GM21515 (cell line): ENCODE measurements at regions not wholly inside any gene's neighbourhood (a gene's known extent, or its start where the extent isn't known, plus 50 kb on each side); places are given as distances from the start of the nearest gene placed in this dataset.
"Not testable (repeated sequence)": the region's sequence is repeated elsewhere in the genome, so short reads cannot be mapped to it uniquely, and the experiment has no call there.

Source experiments
- ATAC-seq: cut with Tn5 transposase; IDR thresholded peaks from one replicate; pipeline ENCODE4 v1.9.1; 2021; ENCODE audit not compliant: unreplicated experiment

DNA sequence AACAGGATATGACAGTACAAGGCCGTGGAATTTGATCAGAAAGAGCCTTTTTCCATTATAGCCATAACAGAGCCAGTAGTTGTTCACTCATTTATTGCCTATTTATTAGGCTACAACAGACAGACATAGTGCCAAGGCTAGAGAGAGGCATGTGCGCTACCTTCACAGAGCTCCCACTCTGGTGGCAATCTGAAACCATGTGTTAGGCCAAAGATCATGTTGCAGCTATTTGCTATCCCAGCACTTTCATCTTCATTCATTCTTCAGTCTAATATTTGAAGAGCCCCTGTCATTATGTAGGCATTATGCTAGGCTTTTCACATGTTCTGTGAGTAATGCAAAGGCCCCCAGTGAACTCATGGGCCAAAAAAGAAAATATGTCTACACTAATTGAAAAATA, 404.8 kb downstream of the IGSF11 start:
- no peak for ATAC-seq

DNA sequence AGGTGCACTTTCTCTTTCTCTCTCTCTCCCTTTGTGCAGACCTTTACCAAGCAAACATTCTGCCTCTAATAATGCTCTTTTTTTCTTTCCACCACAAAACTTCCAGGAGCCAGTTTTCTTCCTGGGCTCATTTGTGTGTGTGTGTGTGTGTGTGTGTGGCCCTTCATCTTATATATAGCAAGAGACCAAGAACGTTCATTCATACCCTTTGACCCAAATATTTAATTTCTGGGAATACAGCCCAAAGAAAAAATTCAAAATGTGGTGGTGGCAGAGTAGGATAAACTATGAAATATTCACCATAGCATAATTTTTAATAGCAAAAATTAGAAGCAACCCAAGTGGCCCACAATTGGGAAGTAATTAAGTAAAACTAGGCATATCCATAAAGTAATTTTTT, 398.9 kb downstream of the IGSF11 start:
- ATAC-seq, result no peak

DNA sequence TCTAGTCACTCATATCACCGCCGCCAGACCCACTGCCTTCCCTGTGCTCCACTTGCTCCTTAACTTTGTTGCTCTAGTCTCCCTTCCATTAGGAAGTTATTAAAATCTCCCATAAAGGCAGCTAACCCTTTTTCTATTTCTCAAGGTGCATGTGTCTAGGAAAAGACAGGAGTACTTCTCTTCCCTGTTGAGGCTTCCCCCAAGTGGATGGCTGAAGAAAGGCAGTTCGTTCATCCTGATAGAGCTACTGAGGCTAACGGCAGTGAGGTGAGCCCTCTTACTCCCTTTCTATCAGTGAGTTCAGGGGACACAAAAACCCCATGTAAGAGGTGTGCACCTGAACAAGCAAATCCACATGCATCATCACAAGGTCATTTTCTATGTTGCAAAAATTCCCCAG, 397.8 kb downstream of the IGSF11 start:
- ATAC-seq, result no peak

- no peak for ATAC-seq
Observed at GRCh38 chr3:118637846-118638245, 396.8 kb downstream of the IGSF11 start.

DNA sequence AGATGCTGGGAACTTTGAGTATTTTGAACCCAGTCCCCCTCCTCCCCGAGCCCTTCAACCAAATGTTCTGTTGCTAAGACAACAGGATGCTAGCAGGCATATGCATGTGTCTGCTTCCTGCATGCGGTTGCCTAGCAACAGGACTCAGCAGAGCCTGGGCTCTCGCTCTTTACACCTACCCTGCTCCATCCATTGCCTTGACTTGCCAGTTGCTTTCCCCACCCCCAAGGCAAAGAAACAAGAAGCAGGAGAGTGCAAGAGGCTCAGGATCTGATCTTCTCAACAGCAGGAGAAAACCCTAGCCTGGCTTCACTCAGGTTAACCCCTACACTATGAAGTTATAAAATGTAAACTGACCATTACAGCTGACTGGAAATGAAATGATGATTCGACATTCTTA, 393.0 kb downstream of the IGSF11 start:
- no peak for ATAC-seq

DNA sequence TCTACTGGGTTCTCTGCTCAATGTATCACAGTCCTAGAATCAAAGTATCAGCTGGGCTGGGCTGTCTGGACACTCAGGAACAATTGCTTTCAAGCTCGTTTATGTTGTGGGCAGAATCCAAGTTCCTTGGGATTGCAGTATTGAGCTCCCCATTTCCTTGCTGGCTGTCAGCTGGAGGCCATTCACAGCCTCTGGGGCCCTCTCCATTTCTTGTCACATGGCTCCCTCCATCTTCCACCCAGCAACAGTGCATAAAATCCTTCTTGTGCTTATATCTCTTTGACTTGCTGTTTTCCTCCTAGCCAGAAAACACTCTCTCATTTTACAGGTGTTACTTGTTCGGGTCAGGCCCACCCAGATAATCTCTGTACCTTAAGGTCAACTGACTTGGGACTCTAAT, 363.5 kb downstream of the IGSF11 start:
- ATAC-seq, result no peak

- no peak for ATAC-seq
Observed at GRCh38 chr3:118675305-118675704, 359.3 kb downstream of the IGSF11 start.

DNA sequence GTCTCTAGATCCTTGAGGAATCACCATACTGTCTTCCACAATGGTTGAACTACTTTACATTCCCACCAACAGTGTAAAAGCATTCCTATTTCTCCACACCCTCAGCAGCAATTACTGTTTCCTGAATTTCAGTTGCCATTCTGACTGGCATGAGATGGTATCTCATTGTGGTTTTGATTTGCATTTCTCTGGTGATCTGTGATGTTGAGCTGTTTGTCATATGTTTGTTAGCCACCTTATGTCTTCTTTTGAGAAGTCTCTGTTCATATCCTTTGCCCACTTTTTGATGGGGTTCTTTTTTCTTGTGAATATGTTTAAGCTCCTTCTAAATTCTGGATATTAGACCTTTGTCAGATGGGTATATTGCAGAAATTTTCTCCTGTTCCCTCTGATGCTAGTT, 356.0 kb downstream of the IGSF11 start:
- ATAC-seq, result not testable (repeated sequence)

DNA sequence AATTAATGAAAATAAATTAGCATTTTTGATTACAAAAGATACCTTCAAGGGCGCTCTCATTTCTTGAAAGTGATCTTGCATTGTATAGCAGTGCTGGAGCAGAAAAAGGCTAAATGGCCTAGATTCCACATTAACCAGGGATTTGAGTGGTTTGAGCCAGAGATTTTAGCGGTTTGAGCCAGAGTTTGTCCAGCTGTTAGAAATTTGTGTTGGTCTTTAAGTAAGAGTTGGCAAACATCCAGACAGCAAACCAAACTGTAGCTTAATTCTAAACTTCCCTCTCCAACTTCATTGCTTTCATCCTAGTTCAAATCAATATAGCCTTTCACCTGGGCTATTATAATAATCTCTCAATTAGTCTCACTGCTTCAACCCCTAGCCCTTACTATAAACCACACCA, 351.7 kb downstream of the IGSF11 start:
- no peak for ATAC-seq

GRCh38 chr3:118683636-118684035, 351.0 kb downstream of the IGSF11 start:
- no peak for ATAC-seq

GRCh38 chr3:118688396-118688884, 346.2 kb downstream of the IGSF11 start:
- ATAC-seq, result no peak

- ATAC-seq, result no peak
Observed at GRCh38 chr3:118692416-118692815, 342.2 kb downstream of the IGSF11 start.

- no peak for ATAC-seq
Observed at GRCh38 chr3:118705487-118706219, 329.0 kb downstream of the IGSF11 start.

GRCh38 chr3:118707991-118708390, 326.7 kb downstream of the IGSF11 start:
- no peak for ATAC-seq

GRCh38 chr3:118710532-118710931, 324.1 kb downstream of the IGSF11 start:
- no peak for ATAC-seq

DNA sequence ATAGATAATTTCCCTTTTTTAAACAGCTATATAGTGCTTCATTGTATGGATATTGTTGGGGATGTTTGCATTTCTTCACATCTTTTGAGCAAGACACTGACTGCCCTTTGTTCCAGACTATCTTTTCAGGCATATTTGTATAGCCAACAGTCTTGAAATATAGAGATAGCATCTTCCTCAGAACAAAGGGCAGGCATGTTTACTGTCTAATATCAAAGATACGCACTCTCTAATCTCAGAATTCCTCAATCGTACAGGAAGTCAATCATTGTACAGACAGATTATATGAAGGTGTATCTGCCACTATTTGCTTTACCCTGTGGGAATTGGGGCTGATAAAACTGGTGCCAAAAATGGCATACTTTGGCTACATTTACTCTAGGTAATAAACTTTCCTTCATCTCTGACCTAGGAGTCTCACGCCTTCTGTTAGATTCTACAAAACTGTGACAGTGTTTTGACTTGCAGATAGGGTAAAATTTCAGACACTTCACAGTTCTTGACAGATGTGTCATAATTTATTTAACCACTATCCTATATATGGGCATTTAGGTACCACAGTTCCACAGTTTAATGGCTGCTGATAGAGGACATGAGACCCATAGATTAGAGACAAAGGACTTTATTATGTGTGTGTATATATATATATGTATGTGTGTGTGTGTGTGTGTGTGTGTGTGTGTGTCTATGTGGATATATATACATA, 321.0 kb downstream of the IGSF11 start:
- no peak for ATAC-seq

- ATAC-seq, result no peak
Observed at GRCh38 chr3:118714800-118715199, 319.8 kb downstream of the IGSF11 start.

- no peak for ATAC-seq
Observed at GRCh38 chr3:118729546-118729945, 305.1 kb downstream of the IGSF11 start.

DNA sequence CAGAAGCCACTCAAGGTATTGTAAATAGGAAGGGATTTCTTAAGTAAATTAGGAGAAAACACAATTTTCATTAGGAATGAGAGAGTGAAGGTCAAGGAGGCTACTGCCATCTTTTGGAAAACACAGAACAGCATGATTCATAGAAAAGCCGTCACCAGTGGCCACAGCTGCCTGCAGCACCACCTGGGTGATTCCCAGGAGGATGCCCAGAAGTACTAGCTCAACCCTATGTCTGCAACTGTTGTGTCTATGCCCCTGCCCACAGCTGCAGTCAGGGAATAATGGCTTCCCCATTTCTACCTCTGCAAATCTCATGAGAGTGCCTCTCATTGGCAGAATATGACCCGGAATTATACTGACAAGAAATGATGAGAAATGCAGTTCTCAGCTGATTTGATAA, 300.0 kb downstream of the IGSF11 start:
- no peak for ATAC-seq

DNA sequence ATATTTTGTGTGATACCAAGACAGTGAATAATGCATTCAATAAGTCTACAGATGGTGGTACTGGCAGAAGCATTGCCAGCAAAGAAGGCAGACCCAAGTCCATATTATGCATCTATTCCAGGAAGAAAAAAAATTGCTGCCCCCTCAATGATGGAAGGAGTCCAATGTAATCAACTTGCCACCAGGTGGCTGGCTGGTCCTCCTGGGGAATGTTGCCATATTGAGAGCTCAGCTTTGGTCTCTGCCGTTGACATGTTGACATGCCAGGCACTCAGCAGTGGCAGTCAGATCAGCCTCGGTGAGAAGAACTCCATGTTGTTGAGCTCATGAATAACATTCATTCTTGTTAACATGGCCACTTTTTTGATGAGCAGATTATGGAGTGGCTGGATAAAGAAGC, 298.5 kb downstream of the IGSF11 start:
- no peak for ATAC-seq

DNA sequence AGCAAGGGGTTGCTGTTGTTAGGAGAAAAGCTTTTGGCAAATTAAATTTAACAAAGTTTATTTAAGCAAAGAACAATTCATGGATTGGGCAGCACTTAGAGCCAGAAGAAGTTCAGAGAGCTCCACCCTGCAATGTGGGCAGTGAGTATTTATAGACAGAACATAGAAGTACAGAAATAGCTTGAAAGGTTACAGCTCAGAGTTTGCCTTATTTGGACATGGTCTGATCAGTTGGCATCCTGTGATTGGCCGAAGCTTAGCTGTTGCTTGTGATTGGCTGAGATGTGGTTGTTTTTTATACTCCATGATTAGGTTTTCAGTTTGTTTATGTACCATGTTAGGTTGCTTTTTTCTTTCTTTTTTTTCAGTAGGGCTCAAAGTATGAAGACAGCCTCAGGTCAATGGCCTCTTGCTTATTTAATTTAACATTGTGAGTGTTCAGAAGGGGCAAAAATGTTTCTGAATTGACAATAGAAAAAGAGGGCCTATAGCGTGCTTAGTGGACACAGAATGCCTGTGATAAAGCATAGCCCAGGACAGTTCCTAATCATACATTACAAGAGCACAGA, 293.8 kb downstream of the IGSF11 start:
- ATAC-seq, result no peak

DNA sequence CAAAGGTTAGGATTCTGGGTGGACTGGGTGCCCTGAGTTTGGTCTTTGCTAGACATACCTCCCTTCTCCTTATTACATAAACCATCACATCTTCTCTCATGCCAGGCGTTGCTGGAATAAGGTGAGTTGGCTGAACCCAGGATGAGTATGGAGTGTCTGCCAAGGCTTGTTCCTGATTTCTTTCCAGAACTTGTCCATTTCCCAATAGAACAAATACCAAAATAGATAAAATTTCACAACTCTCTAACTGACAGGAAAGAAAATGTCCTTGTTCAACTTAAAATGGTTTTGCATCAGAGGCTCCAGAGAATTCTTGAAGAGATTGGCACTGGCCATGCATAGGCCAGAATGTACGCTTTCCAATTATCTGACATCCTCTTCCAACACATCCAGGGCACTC, 291.9 kb downstream of the IGSF11 start:
- no peak for ATAC-seq
